ENCODE measurements at regions not wholly inside any gene's neighbourhood (a gene's known extent, or its start where the extent isn't known, plus 50 kb on each side); places are given as distances from the start of the nearest gene placed in this dataset.
"Not testable (repeated sequence)": the region's sequence is repeated elsewhere in the genome, so short reads cannot be mapped to it uniquely, and the experiment has no call there.

GRCh38 chr1:56254130-56254529, 325.2 kb downstream of the PLPP3 start:
- Histone ChIP-seq H3K9me3 (no peaks in the 10 kb centered on the region), H3K4me1 (no peaks in the 10 kb centered on the region), H3K27ac (no peak overlapping the region), H3K4me3 (no peak overlapping the region), H3K27me3 (no peaks in the 10 kb centered on the region), H3K36me3 (no peaks in the 10 kb centered on the region)
- DNase-seq (no peak), ATAC-seq (no peak)
- intact Hi-C loops (cut with DNase I) = no loop called here
- TF ChIP-seq, protein P1, sequence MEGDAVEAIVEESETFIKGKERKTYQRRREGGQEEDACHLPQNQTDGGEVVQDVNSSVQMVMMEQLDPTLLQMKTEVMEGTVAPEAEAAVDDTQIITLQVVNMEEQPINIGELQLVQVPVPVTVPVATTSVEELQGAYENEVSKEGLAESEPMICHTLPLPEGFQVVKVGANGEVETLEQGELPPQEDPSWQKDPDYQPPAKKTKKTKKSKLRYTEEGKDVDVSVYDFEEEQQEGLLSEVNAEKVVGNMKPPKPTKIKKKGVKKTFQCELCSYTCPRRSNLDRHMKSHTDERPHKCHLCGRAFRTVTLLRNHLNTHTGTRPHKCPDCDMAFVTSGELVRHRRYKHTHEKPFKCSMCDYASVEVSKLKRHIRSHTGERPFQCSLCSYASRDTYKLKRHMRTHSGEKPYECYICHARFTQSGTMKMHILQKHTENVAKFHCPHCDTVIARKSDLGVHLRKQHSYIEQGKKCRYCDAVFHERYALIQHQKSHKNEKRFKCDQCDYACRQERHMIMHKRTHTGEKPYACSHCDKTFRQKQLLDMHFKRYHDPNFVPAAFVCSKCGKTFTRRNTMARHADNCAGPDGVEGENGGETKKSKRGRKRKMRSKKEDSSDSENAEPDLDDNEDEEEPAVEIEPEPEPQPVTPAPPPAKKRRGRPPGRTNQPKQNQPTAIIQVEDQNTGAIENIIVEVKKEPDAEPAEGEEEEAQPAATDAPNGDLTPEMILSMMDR (IDR thresholded peaks at IDR 0.05) = no peak
- TF ChIP-seq POLR2A (IDR thresholded peaks at IDR 0.05) = no peak
- WGBS (ENCODE audit: insufficient coverage, low coverage, low lambda C conversion rate, missing lambda C conversion rate) = 83% methylated on average over 2 of the region's 2 CpGs

DNA sequence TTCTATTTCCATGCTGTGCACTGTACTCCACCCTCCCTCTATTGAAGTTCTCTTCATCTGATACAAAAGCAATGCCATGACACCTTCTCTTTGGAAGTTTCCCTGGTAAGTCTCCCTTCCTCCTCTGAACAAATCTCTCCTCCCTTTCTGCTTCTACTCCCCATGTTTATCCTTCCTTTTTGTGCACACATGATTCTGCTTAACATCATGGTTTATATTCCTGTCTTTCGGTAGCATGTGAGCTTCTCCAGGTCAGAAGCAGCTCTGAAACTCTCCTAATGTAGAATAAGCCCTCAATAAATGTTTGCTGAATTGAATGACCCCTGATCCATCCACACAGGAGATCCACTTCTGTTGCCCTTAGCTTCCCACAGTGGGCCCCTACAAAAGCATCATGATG, 328.6 kb downstream of the PLPP3 start:
- no peak overlapping the region for H3K27ac ChIP-seq
- H3K4me1 ChIP-seq = no peaks in the 10 kb centered on the region
- TF ChIP-seq POLR2A (IDR thresholded peaks at IDR 0.05) = no peak
- TF ChIP-seq, protein P1 (IDR thresholded peaks at IDR 0.05) = no peak
- H3K36me3 ChIP-seq = no peaks in the 10 kb centered on the region
- H3K4me3 ChIP-seq = no peak overlapping the region
- DNase-seq (no peak), ATAC-seq (no peak)
- H3K9me3 ChIP-seq = no peaks in the 10 kb centered on the region
- intact Hi-C loops (cut with DNase I) = no loop called here
- H3K27me3 ChIP-seq = no peaks in the 10 kb centered on the region
- WGBS (ENCODE audit: insufficient coverage, low coverage, low lambda C conversion rate, missing lambda C conversion rate) = 100% methylated on average over 1 of the region's 1 CpG

GRCh38 chr1:56249234-56249633, 330.1 kb downstream of the PLPP3 start:
- intact Hi-C loops (cut with DNase I) = no loop called here
- Histone ChIP-seq H3K27ac (no peak overlapping the region), H3K9me3 (no peaks in the 10 kb centered on the region), H3K4me3 (no peak overlapping the region), H3K4me1 (no peaks in the 10 kb centered on the region), H3K27me3 (no peaks in the 10 kb centered on the region), H3K36me3 (no peaks in the 10 kb centered on the region)
- 62% methylated on average over 2 of the region's 2 CpGs for WGBS (ENCODE audit: insufficient coverage, low coverage, low lambda C conversion rate, missing lambda C conversion rate)
- no peak for TF ChIP-seq POLR2A (IDR thresholded peaks at IDR 0.05)
- TF ChIP-seq, protein P1 (IDR thresholded peaks at IDR 0.05) = no peak
- ATAC-seq (peak in 3 of 4 donors; percentile 40 to 58 (median 53)), DNase-seq (no peak)

DNA sequence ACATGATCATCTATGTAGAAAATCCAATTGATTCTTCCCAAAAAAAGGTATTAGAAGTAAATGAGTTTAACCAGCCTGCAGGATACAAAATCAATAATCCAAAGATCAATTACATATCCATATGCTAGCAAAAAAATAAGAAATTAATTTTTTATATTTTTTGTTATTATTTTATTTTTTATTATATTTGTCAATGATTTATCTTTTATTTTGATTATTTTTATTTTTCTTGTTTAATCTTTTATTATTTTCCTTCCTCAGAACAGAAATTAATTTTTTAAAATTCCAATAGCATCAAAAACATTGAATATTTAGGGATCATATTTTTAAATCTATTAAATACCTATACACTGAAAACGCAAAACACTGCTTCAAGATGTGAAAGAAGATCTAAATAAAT, 331.2 kb downstream of the PLPP3 start:
- H3K27me3 ChIP-seq = no peaks in the 10 kb centered on the region
- intact Hi-C loops (cut with DNase I) = no loop called here
- TF ChIP-seq, protein P1 (IDR thresholded peaks at IDR 0.05) = no peak
- no peak for TF ChIP-seq POLR2A (IDR thresholded peaks at IDR 0.05)
- H3K4me1 ChIP-seq = no peaks in the 10 kb centered on the region
- 100% methylated on average over 1 of the region's 1 CpG for WGBS (ENCODE audit: insufficient coverage, low coverage, low lambda C conversion rate, missing lambda C conversion rate)
- ATAC-seq (no peak), DNase-seq (no peak)
- H3K36me3 ChIP-seq = no peaks in the 10 kb centered on the region
- no peak overlapping the region for H3K27ac ChIP-seq
- no peak overlapping the region for H3K4me3 ChIP-seq
- H3K9me3 ChIP-seq = no peaks in the 10 kb centered on the region

DNA sequence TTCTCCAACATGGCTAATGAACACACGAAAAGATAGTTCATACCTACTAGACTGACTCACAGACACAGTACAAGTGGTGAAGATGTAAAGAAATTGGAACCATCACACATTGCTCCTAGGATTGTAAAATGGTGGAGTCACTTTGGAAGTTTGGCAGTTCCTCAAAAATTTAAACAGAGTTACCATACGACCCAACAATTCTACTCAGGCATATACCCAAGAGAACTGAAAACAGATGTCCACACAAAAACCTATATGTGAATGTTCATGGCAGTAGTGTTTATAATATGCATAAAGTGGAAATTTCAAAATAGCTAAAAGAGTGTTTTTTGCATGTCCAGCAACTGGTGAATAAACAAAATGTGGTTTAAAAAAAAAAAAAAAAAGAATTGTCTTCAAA, 332.6 kb downstream of the PLPP3 start:
- H3K36me3 ChIP-seq; DNase-seq; ATAC-seq; intact Hi-C loops (cut with DNase I); H3K9me3 ChIP-seq; H3K27me3 ChIP-seq; H3K4me1 ChIP-seq; H3K4me3 ChIP-seq; H3K27ac ChIP-seq: not testable (repeated sequence)
- WGBS (ENCODE audit: insufficient coverage, low coverage, low lambda C conversion rate, missing lambda C conversion rate) = 78% methylated on average over 2 of the region's 2 CpGs
